Vagina (tissue), 2 donors: ENCODE measurements at regions not wholly inside any gene's neighbourhood (a gene's known extent, or its start where the extent isn't known, plus 50 kb on each side); places are given as distances from the start of the nearest gene placed in this dataset.

ENCODE experiments used
- DNase-seq, 2 donors: peaks; one replicate each; pipeline ENCODE4 v3.0.0-alpha.2; 2017; ENCODE audit errors: extremely low spot score in 2 of 2
- H3K27ac ChIP-seq: fragments of 200-600 bp; sonication (generic); one replicate; pipeline ENCODE4 v1.5.1; 2019
- H3K27me3 ChIP-seq: fragments of 200-600 bp; sonication (generic); one replicate; pipeline ENCODE4 v1.5.1; 2019
- H3K36me3 ChIP-seq, 2 donors: fragments of 200-600 bp; sonication (generic); one replicate each; pipeline ENCODE4 v1.5.1; 2017 to 2019
- H3K4me1 ChIP-seq: fragments of 200-600 bp; sonication (generic); one replicate; pipeline ENCODE4 v1.5.1; 2019
- H3K4me3 ChIP-seq, 2 donors: fragments of 200-600 bp; sonication (generic); 1 replicate in 1 of 2; 2 replicates in 1 of 2; pipeline ENCODE4 v1.5.1; 2016 to 2019
- H3K9me3 ChIP-seq: fragments of 200-600 bp; sonication (generic); one replicate; pipeline ENCODE4 v1.5.1; 2019
- CTCF ChIP-seq, 3 experiments: fragments of 450-650 bp in 2 of 3; fragments of 200-600 bp in 1 of 3; sonication (generic) in 1 of 3; IDR thresholded peaks; one replicate each; pipeline ENCODE4 v1.5.1; 2017 to 2019; ENCODE audit warnings: antibody characterized with exemption in 3 of 3, mild to moderate bottlenecking in 2 of 3, moderate library complexity in 2 of 3
- POLR2A ChIP-seq, 2 donors: fragments of 450-650 bp; IDR thresholded peaks; one replicate each; pipeline ENCODE4 v1.6.1; 2017; ENCODE audit warnings: antibody characterized with exemption in 2 of 2, mild to moderate bottlenecking in 2 of 2, moderate library complexity in 2 of 2
- POLR2AphosphoS5 ChIP-seq, 2 donors: sonication (generic); formaldehyde crosslinking; IDR thresholded peaks; one replicate each; pipeline ENCODE4 v1.9.0; 2017; ENCODE audit warnings: antibody characterized with exemption in 2 of 2, mild to moderate bottlenecking in 2 of 2, low read depth in 1 of 2; ENCODE audit not compliant: insufficient read depth in 1 of 2
- intact Hi-C: fragments of 100-400 bp; cut with DNase I; formaldehyde crosslinking; loops from one replicate; pipeline ENCODE4 v1.15.1; 2023

- TF ChIP-seq POLR2A (IDR thresholded peaks at IDR 0.05) (no peak), CTCF (IDR thresholded peaks at IDR 0.05) (no peak), POLR2AphosphoS5 (IDR thresholded peaks at IDR 0.05; ENCODE audit: insufficient read depth in 1 of 2, low read depth in 1 of 2) (no peak)
- Histone ChIP-seq H3K4me3 (no peak overlapping the region), H3K27me3 (no peaks in the 10 kb centered on the region), H3K27ac (no peak overlapping the region), H3K9me3 (no peaks in the 10 kb centered on the region), H3K36me3 (no peaks in the 10 kb centered on the region), H3K4me1 (no peaks in the 10 kb centered on the region)
- no peak for DNase-seq
- intact Hi-C loops = no loop called here
Observed at GRCh38 chr14:86641310-86641709, 1111.4 kb downstream of the FLRT2 start.

- Histone ChIP-seq H3K36me3 (no peaks in the 10 kb centered on the region), H3K9me3 (no peaks in the 10 kb centered on the region), H3K4me3 (no peak overlapping the region), H3K27me3 (no peaks in the 10 kb centered on the region), H3K4me1 (no peaks in the 10 kb centered on the region), H3K27ac (no peak overlapping the region)
- intact Hi-C loops = no loop called here
- TF ChIP-seq CTCF (IDR thresholded peaks at IDR 0.05) = no peak
- no peak for TF ChIP-seq POLR2AphosphoS5 (IDR thresholded peaks at IDR 0.05; ENCODE audit: insufficient read depth in 1 of 2, low read depth in 1 of 2)
- no peak for TF ChIP-seq POLR2A (IDR thresholded peaks at IDR 0.05)
- no peak for DNase-seq
Observed at GRCh38 chr14:86640288-86640687, 1110.3 kb downstream of the FLRT2 start.

- intact Hi-C loops = no loop called here
- TF ChIP-seq POLR2A (IDR thresholded peaks at IDR 0.05) (no peak), CTCF (IDR thresholded peaks at IDR 0.05) (no peak), POLR2AphosphoS5 (IDR thresholded peaks at IDR 0.05; ENCODE audit: insufficient read depth in 1 of 2, low read depth in 1 of 2) (no peak)
- no peak for DNase-seq
Observed at GRCh38 chr14:86639666-86640065, 1109.7 kb downstream of the FLRT2 start.

GRCh38 chr14:86639146-86639545 lies 1109.2 kb downstream of the FLRT2 start:
- no peak for TF ChIP-seq POLR2A (IDR thresholded peaks at IDR 0.05)
- no peak for TF ChIP-seq CTCF (IDR thresholded peaks at IDR 0.05)
- no peak for TF ChIP-seq POLR2AphosphoS5 (IDR thresholded peaks at IDR 0.05; ENCODE audit: insufficient read depth in 1 of 2, low read depth in 1 of 2)
- no peaks in the 10 kb centered on the region for H3K9me3 ChIP-seq
- intact Hi-C loops = no loop called here
- no peaks in the 10 kb centered on the region for H3K36me3 ChIP-seq
- H3K27ac ChIP-seq = no peak overlapping the region
- no peak overlapping the region for H3K4me3 ChIP-seq
- no peaks in the 10 kb centered on the region for H3K4me1 ChIP-seq
- no peak for DNase-seq
- H3K27me3 ChIP-seq = no peaks in the 10 kb centered on the region

More at GRCh38 chr14:86639666-86640065, 1109.7 kb downstream of the FLRT2 start:
- Histone ChIP-seq H3K4me1 (no peaks in the 10 kb centered on the region), H3K9me3 (no peaks in the 10 kb centered on the region), H3K27ac (no peak overlapping the region), H3K4me3 (no peak overlapping the region), H3K36me3 (no peaks in the 10 kb centered on the region), H3K27me3 (no peaks in the 10 kb centered on the region)

GRCh38 chr14:86627080-86627479 lies 1097.1 kb downstream of the FLRT2 start:
- no peaks in the 10 kb centered on the region for H3K4me1 ChIP-seq
- no peaks in the 10 kb centered on the region for H3K9me3 ChIP-seq
- H3K27me3 ChIP-seq = no peaks in the 10 kb centered on the region
- H3K36me3 ChIP-seq = no peaks in the 10 kb centered on the region
- intact Hi-C loops = no loop called here
- no peak for DNase-seq
- no peak overlapping the region for H3K27ac ChIP-seq
- H3K4me3 ChIP-seq = no peak overlapping the region
- TF ChIP-seq POLR2A (IDR thresholded peaks at IDR 0.05) = no peak
- no peak for TF ChIP-seq POLR2AphosphoS5 (IDR thresholded peaks at IDR 0.05; ENCODE audit: insufficient read depth in 1 of 2, low read depth in 1 of 2)
- TF ChIP-seq CTCF (IDR thresholded peaks at IDR 0.05) = no peak
